ENCODE measurements at regions not wholly inside any gene's neighbourhood (a gene's known extent, or its start where the extent isn't known, plus 50 kb on each side); places are given as distances from the start of the nearest gene placed in this dataset.
A peak's percentile ranks its signal among the peaks of the same experiment; 100 is the strongest.
"Not testable (repeated sequence)": the region's sequence is repeated elsewhere in the genome, so short reads cannot be mapped to it uniquely, and the experiment has no call there.

GRCh38 chr17:54373970-54374369 lies 526.7 kb upstream of the TOM1L1 start:
- no peak overlapping the region for H3K27ac ChIP-seq
- no peak for TF ChIP-seq ZFX (IDR thresholded peaks at IDR 0.05)
- TF ChIP-seq CTCF (conservative IDR thresholded peaks at IDR 0.05) = no peak

DNA sequence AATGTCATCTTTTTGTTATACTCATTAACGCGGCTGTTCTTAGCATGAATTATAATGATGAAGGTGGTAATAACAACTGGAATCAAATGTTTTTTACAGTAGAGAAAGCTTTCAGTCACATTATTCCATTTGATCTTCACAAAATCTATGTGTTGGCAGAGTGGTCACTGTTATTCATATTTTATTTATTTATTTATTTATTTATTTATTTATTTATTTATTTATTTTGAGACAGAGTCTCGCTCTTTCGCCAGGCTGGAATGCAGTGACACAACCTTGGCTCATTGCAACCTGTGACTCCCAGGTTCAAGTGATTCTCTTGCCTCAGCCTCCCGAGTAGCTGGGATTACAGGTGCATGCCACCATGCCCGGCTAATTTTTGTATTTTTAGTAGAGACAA lies 524.2 kb upstream of the TOM1L1 start:
- H3K27ac ChIP-seq = not testable (repeated sequence)

DNA sequence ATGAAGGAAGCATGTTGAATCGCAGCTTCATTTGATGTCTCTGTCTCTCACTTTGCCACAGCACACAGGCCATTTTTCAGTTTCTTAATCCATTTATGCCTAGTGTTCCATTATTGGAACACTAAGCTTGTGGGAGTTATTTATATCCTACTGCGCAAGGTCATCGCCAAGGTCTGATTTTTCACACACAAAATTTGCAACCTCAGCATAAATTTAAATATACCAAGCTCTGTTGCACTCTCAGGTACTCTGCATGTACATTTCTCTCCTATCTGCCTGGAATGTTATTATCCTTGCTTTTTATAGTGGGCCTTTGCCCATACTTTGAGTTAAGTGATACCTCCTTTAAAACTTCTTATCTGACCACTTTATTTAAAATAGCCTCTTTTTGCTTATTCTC lies 519.2 kb upstream of the TOM1L1 start:
- no peak overlapping the region for H3K27ac ChIP-seq
- TF ChIP-seq ZFX (IDR thresholded peaks at IDR 0.05) = no peak
- no peak for TF ChIP-seq CTCF (conservative IDR thresholded peaks at IDR 0.05)

- no peak overlapping the region for H3K27ac ChIP-seq
- TF ChIP-seq ZFX (IDR thresholded peaks at IDR 0.05) (no peak), CTCF (conservative IDR thresholded peaks at IDR 0.05) (no peak)
Measured at GRCh38 chr17:54404259-54404658, 496.4 kb upstream of the TOM1L1 start.

DNA sequence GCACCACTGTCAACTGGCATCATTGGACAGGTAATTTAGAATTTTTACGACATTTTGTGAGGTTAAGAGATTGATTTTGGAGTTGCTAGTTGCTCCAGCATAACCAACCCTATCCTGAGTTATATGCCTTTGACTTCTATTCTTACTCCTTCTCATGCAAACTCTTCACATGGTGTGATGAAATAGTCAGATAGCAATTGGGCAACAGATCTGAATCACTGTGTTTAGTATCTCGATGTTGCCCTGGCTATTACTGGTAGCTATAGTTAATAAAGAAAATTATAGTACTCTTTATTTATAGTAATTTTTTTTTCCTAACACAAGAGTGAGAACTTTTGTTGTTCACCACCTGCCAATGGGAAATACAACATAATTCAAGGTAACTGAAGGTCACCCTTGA lies 494.8 kb upstream of the TOM1L1 start:
- H3K27ac ChIP-seq = no peak overlapping the region
- no peak for TF ChIP-seq CTCF (conservative IDR thresholded peaks at IDR 0.05)
- no peak for TF ChIP-seq ZFX (IDR thresholded peaks at IDR 0.05)

GRCh38 chr17:54408731-54409130 lies 491.9 kb upstream of the TOM1L1 start:
- TF ChIP-seq ZFX (IDR thresholded peaks at IDR 0.05) (no peak), CTCF (conservative IDR thresholded peaks at IDR 0.05) (no peak)
- H3K27ac ChIP-seq = peak overlapping the region; percentile 31; the same call in 1 of the 2 replicates

- no peak for TF ChIP-seq ZFX (IDR thresholded peaks at IDR 0.05)
- no peak for TF ChIP-seq CTCF (conservative IDR thresholded peaks at IDR 0.05)
Measured at GRCh38 chr17:54418467-54418866, 482.2 kb upstream of the TOM1L1 start.

GRCh38 chr17:54425671-54426070 lies 475.0 kb upstream of the TOM1L1 start:
- no peak overlapping the region for H3K27ac ChIP-seq
- TF ChIP-seq CTCF (conservative IDR thresholded peaks at IDR 0.05) (no peak), ZFX (IDR thresholded peaks at IDR 0.05) (no peak)

More at GRCh38 chr17:54418467-54418866, 482.2 kb upstream of the TOM1L1 start:
- no peak overlapping the region for H3K27ac ChIP-seq

Data from C4-2B (cell line).